Astrocyte of the cerebellum (primary cell): ENCODE measurements at regions not wholly inside any gene's neighbourhood (a gene's known extent, or its start where the extent isn't known, plus 50 kb on each side); places are given as distances from the start of the nearest gene placed in this dataset.

Source experiments
- DNase-seq: peaks from one replicate; pipeline ENCODE4 v3.0.0-alpha.2; 2011; ENCODE audit warnings: low read depth
- H3K4me3 ChIP-seq: 2 replicates; pipeline ENCODE4 v1.5.1; 2011; ENCODE audit warnings: mild to moderate bottlenecking, low read depth, low read length, moderate library complexity
- in situ Hi-C: cut with HindIII; loops from 2 replicates; pipeline ENCODE4 v1.10.0; 2017; ENCODE audit warnings: low sequenced_read_pairs
- TF ChIP-seq, protein P1 (sequence below): IDR thresholded peaks from 2 replicates; pipeline ENCODE4 v1.5.1; 2012; ENCODE audit warnings: low read length, low read depth, moderate library complexity, mild to moderate bottlenecking; ENCODE audit errors: missing control alignments

DNA sequence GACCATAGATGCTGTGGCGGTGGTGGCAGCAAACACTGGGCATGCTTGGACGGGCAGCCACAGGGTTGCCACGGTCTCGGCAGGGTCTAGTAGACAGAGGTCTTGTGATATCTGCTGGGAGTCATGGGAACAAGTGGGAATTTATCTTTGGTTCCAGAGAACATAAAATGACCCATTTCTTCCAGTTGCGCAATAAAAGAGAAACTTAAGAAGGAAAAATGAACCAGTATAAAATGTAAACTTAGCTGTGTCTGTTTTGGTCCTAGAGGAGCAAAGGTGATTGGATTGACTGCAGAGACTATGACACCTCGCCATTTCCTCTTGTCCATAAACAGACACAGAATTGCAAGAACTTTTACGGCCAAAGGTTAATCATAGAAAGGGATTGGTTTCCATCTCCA, 132.6 kb upstream of the RBBP8 start:
- in situ Hi-C loops, result no loop called here
- TF ChIP-seq, protein P1, sequence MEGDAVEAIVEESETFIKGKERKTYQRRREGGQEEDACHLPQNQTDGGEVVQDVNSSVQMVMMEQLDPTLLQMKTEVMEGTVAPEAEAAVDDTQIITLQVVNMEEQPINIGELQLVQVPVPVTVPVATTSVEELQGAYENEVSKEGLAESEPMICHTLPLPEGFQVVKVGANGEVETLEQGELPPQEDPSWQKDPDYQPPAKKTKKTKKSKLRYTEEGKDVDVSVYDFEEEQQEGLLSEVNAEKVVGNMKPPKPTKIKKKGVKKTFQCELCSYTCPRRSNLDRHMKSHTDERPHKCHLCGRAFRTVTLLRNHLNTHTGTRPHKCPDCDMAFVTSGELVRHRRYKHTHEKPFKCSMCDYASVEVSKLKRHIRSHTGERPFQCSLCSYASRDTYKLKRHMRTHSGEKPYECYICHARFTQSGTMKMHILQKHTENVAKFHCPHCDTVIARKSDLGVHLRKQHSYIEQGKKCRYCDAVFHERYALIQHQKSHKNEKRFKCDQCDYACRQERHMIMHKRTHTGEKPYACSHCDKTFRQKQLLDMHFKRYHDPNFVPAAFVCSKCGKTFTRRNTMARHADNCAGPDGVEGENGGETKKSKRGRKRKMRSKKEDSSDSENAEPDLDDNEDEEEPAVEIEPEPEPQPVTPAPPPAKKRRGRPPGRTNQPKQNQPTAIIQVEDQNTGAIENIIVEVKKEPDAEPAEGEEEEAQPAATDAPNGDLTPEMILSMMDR, result no peak
- DNase-seq, result no peak
- no peak overlapping the region for H3K4me3 ChIP-seq

DNA sequence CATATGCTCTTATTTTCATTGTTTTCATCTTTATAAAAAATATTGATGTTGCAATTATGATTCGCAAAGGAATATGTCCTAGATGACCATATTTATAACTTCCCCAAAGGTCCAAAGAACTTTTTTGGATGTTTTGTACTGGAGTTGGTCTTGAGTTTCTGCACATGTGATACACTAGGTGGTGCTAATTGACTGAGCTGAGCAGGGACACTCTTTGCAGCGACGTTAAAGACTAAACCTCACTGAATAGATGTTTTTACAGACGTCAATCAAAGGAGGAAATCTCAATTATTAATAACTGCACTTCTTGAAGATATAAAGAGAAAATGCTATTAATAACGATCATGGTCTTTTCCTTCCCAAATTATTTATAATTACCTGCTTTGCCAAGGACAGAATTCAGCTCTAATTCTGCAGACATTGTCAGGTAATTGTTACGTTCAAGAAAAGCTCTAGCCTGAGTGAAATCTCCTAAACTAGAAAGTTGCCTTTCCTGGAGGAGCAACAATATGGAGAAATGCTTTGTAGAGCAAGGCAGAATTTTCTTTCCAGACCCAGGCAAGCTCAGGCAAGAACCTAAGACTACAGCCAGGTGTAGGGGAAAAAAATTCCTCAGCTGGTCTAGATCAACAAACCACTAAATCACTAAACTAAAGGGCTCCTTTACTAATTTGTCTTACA, 119.3 kb upstream of the RBBP8 start:
- DNase-seq, result no peak

DNA sequence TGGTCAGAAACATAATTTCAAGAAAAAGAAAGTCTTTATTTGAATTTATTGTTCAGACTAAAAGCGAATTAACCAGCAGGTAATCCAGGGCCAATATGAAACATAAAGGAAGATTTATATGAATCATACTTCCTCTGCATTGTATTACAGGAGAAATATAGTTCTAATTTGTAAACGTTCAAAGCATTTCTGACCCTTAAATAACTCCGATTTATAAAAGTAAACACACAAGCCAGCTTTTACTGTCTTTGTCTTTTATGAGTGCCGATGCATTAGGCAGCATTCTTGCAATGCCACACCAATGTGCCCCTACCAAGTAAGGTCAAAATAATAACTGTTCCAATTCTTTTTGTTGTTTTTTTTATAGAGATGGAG, 118.8 kb upstream of the RBBP8 start:
- DNase-seq, result no peak
- in situ Hi-C loops, result no loop called here
- H3K4me3 ChIP-seq, result no peak overlapping the region
- TF ChIP-seq, protein P1, result no peak

More for the DNA sequence above, 119.3 kb upstream of the RBBP8 start:
- TF ChIP-seq, protein P1, result peak; percentile 67
- no peak overlapping the region for H3K4me3 ChIP-seq
- in situ Hi-C loops, result no loop called here

DNA sequence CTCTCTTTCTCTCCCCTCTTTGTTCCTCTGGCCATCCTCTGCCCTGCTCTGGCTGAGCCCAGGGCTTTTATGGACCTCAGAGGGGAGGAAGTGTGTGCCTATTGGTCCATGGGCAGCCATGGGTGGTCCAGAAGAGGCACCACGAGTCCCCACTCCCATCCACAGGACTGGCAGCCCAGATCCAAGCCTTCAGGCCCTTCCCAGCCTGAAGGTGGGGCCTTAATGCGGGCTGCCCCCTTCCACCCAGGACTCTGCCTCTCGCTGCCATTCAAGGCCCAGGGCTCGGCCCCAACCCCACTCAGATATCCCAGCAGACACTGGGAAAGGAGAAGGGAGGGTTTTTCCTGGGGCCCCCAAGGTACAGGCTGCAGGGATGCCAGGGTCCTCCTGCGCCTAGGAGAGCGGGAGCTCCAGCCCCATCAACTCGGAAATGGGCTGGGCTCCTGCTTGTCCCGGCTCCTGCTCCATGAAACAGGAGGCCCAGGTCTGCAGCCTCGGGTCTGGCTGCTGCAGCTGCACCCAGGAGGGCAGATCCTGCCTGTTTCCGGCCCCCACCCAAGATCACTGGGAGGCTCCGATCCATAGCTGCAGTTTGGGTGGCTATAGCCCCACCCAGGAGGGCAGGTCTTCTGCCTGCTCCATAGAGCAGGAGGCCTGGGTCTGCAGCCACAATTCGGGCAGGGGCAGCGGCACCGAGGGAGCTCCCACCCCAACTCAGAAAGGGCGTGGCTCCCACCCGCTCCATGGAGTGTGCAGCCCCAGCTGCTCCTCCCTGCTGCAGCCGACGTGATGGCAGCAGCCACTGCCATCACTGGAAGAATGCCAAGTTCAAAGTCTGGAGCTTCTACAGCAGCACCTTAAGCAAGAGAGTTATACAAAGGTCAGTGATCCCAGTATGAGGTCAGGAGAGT, 116.6 kb upstream of the RBBP8 start:
- no peak overlapping the region for H3K4me3 ChIP-seq
- TF ChIP-seq, protein P1, result no peak
- in situ Hi-C loops, result no loop called here
- no peak for DNase-seq

DNA sequence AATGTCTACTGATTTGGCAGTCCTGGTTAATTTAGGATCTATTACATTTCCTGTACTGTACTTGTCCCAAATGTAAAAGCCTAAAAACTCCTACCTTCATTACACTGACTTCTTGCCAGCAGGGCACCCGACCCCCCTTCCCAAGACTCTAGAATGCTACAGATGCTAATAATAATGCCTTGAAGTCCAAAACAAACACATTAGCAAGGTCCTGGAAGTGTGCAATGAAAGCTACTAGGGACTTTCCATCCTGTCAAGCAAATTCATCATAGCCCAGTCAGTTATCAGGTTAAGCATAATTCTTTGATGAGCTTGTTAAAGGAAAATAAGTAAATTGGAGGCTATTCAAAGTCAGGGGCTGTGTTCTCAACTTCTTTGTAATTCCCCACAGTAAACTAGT, 115.3 kb upstream of the RBBP8 start:
- TF ChIP-seq, protein P1, result no peak
- in situ Hi-C loops, result no loop called here
- no peak overlapping the region for H3K4me3 ChIP-seq
- DNase-seq, result no peak

DNA sequence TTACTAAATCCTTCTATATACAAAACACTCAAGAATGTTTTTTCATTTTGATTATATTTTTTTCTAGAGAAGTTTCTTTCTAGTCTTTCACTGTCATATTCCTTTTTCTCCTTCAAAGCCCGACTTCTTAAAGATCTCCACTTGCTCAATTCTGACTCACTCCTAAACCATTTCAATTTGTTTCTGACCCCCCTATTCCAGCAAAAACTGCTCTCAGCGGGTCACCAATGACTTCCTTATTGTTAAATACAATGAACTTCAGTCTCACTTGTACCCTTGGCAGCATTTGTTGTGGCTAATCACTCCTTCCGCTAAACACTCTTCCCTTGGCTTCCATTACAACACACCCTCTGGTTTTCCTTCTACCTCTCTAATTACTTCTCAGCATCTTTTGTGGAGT, 111.1 kb upstream of the RBBP8 start:
- no peak overlapping the region for H3K4me3 ChIP-seq
- TF ChIP-seq, protein P1, result no peak
- peak; percentile 93 for DNase-seq
- in situ Hi-C loops, result no loop called here
